Medulla oblongata (tissue), 1 donor: ENCODE measurements at regions not wholly inside any gene's neighbourhood (a gene's known extent, or its start where the extent isn't known, plus 50 kb on each side); places are given as distances from the start of the nearest gene placed in this dataset.

Source experiments
- DNase-seq: peaks from one replicate; pipeline ENCODE4 v3.0.0-alpha.2; 2015; ENCODE audit errors: extremely low spot score

DNA sequence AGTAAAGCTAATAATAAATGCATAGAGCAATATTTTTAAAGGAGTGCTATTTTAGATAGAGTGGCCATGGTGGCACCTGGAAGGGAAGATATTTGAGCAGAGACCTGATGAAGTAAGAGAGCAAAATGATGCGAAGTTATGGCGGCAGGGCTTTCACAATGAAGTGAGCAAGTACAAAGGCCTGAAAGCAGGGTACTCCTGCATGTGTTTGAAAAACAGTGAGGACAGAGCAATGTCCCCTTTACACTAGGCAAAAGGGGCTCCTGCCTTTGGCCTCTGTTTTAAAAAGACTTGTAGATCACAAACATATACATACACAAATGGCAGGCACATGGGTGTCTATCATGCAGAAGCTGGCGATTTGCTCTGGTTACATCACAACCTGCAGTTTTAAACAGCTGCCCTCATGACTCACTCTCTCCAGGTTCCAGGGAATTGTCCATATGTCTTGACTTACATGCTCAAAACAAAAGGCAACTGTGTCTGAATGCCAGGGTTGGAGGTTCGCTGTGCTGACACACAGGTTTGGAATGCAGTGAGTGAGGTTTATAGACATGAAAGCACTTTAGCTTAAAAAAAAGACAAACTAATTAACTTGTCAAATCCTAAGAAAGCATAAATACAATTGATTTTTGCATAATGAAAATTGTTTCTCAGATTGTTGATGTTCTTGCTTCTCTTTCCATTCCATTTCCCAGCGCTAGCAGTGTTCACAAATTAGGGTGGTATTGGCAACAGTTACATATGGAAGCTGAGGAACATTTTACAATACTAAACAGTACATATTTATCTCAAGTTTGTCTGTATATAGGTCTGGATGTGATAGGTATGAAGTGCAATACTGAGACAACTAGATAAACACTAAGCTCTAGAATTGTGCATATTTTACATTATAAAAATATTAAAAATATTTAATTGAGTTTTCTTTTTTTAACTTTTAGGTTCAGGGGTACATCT, 313.9 kb downstream of the BARHL2 start:
- DNase-seq = no peak

DNA sequence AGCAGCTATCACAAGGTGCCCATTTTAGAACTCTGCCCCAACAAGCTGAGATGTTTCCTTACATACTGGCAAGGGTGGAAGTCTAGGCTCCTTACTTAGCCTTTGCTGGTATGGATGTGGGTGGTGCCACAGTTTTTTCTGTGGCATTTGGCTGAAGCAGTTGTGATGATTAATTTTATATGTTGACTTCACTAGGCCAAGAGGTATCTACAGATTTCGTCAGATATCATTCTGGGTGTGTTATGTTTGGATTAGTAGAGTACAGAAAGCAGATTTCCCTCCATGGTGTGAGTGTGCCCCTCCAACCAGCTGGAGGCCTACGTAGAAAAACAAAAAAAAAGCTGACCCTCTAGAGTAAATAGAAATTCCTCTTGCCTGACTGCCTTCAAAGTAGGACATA, 317.0 kb downstream of the BARHL2 start:
- DNase-seq = no peak

DNA sequence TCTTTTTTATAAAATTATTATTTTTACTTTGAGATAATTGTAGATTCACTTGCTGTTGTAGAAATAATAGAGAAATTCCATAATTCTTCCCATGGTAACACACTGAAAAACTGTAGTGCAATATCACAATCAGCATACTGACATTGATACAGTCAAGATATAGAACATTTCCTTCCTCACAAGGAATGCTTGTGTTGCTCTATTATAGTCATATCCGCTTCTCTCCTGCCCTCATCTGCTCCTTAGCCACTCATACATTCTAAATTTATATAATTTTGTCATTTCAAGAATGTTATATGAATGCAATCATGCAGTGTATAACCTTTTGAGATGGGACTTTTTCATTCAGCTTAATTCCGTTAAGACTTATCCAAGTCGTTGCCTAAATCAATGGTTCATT, 320.2 kb downstream of the BARHL2 start:
- DNase-seq = no peak

GRCh38 chr1:90394247-90394646, 322.9 kb downstream of the BARHL2 start:
- DNase-seq = no peak

DNA sequence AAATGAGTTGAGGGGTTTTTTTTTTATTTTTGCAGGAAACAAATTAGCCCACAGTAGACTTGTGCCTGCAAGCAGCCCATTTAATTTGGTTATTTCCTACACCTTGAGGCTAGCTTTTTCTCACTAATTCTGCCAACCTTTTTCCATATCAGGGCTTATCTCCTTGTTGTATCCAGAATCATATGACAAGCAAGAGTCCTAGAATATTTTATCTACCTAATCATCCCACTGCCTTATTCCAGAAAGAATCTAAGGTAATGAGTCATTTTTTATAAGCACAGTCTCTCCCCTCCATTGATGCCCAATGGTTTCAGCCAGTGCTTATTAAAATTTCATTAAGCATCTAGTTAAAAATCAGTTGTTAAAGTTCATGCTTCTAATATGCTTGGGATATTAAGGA, 324.1 kb downstream of the BARHL2 start:
- DNase-seq = no peak

DNA sequence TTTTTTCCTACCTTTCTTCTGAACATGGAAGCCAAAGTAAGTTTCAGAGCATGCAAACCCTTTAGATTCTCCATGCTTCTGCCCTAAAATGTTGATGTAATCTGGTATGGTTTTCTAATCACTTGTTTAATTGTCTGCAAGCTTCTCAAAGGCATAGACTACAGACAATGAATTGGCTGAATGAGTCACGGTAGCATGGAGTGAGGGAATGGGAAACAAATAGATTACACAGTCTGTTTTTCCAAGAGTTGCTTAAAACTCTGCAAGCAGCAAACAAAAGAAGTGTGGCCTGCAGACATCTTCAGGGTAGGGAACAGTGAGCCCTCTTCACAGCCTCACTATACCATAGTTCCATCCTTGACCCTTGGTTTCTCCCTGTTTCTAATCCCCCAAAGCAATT, 326.0 kb downstream of the BARHL2 start:
- no peak for DNase-seq

GRCh38 chr1:90387805-90388204, 329.3 kb downstream of the BARHL2 start:
- peak; percentile 46 for DNase-seq

GRCh38 chr1:90386899-90387720, 330.0 kb downstream of the BARHL2 start:
- no peak for DNase-seq

DNA sequence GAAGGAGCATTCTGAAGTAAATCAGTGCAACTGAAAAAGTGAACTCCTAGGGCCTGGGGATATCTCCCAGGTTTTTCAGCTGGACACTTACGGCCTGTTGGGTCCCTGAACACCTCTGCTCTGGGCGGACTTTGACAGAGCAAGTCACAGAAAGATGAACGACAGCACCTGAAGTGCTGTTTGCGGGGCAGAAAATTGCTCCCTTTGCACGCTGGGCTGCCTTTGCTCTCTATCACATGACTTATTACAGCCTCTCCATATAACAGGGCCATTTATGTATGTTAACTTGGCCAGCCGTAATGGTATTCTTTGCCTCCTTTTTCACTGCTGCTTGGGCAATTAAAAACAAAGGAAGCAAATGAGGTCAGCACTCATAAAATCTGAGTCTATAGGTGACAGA, 332.9 kb downstream of the BARHL2 start:
- DNase-seq = no peak

DNA sequence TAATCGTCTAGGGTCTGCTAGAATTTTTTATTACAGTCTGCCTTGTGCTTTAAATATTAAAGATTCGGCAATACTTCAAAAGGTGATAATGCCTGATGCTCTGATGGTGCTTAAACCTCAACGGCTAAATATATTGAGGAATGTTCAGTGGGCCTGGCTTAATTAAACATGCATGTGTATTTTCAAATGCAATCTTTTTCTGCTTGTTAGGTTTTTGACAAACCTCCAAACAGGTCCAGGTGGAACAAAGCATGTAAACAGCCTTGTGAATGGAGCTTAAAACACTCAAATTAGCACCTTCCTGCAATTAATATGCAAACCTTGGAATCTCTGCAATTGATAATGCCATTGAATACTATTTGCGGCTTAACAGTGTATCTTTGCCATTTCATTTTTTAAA, 334.9 kb downstream of the BARHL2 start:
- DNase-seq = no peak

GRCh38 chr1:90381598-90381997, 335.5 kb downstream of the BARHL2 start:
- no peak for DNase-seq

GRCh38 chr1:90371448-90371813, 345.7 kb downstream of the BARHL2 start:
- DNase-seq = no peak

DNA sequence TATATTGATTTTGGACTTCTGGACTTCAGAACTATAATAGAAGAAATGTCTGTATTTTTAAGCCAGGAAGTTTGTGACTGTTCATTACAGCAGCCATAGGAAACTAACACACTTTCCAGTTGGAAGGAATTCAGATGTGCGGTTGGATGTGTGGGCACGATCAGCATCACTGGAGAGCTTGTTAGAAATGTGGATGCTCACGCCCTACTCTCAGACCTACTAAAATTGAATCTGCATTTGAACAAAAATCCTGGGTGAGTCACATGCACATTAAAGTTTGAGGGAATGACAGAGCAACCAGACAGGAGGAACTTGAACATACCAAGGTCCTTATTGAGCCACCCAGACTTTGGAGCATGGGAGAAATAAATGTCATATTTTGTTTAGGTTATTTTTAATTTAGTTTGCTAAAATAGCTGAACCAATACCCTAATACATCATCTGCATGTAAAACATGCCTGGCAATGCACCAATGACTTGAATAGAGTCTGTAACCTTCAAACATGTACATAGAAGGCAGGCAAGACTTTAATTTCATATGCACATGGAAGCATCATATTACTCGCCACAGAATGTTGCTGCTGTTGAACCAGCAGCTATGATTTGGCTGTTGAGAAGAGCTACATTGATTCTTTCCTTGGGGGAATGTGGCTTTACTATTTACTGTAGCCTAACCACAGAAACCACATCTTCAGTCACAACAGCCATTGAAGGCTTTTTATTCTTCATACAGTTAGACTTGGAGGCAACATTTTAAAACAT, 346.2 kb downstream of the BARHL2 start:
- DNase-seq = no peak

GRCh38 chr1:90362163-90362562, 354.9 kb downstream of the BARHL2 start:
- no peak for DNase-seq

- no peak for DNase-seq
These were observed 356.1 kb downstream of the BARHL2 start for GRCh38 chr1:90361026-90361425.

- no peak for DNase-seq
These were observed 357.1 kb downstream of the BARHL2 start for GRCh38 chr1:90359994-90360393.

DNA sequence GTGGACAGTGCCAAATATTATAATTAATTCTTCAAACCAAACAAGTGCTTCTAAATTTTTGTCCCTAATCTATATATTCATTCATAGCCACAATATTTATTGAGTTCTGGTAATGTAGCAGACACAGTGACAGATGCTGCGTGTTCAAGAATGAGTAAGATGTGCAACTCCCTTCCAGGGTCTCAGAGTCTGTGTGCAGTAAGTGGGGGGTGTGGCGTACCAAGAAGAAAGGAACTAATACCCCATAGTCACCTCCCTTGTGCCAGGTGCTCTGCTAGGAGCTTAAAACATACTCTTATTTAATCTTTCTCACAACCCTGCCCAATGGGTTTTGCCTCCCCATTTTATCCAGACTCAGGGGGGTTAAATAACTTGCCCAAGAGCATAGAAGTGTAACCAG, 358.7 kb downstream of the BARHL2 start:
- DNase-seq = no peak

DNA sequence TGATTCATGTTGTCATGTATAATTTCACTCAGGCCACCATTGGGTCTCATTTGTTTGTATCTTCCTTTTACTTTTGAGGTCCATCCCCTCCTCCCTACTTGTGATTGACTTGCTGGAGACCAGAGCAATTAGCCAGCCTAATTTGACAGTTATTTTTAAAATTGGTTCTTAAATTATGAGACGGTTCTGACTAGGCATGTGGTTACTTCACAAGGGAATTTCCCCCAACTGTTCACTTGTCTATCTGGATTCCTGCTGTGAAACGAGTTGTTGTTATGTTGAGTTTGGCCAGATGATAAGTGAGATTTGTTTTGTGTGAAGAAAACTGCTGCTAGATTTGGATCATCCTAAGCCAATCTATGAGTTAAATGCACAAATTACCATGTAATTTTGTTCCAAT, 359.1 kb downstream of the BARHL2 start:
- no peak for DNase-seq

GRCh38 chr1:90356991-90357390, 360.1 kb downstream of the BARHL2 start:
- DNase-seq = no peak

GRCh38 chr1:90356101-90356500, 361.0 kb downstream of the BARHL2 start:
- no peak for DNase-seq

GRCh38 chr1:90354704-90355103, 359.8 kb downstream of the ZNF326 start:
- DNase-seq = no peak

- no peak for DNase-seq
These were observed 356.1 kb downstream of the ZNF326 start for GRCh38 chr1:90351019-90351418.
